ENCODE measurements at regions not wholly inside any gene's neighbourhood (a gene's known extent, or its start where the extent isn't known, plus 50 kb on each side); places are given as distances from the start of the nearest gene placed in this dataset.

- no peak for TF ChIP-seq CTCF (IDR thresholded peaks at IDR 0.05; ENCODE audit: low read depth, low read length)
- no peak for TF ChIP-seq POLR2A (IDR thresholded peaks at IDR 0.05; ENCODE audit: extremely low read depth, insufficient read length)
- TF ChIP-seq MAX (IDR thresholded peaks at IDR 0.05; ENCODE audit: low read depth, low read length): no peak
These were observed 262.8 kb upstream of the RARB start for GRCh38 chr3:25165306-25165705.

Measured in NB4 (cell line).